Brain microvascular endothelial cell (primary cell): ENCODE measurements at regions not wholly inside any gene's neighbourhood (a gene's known extent, or its start where the extent isn't known, plus 50 kb on each side); places are given as distances from the start of the nearest gene placed in this dataset.
"Not testable (repeated sequence)": the region's sequence is repeated elsewhere in the genome, so short reads cannot be mapped to it uniquely, and the experiment has no call there.

Experiments
- DNase-seq: peaks from one replicate; pipeline ENCODE4 v3.0.0-alpha.2; 2020
- H3K27ac ChIP-seq: fragments of 250-450 bp; sonication (Bioruptor Pico); 2 replicates; pipeline ENCODE4 v1.5.1; 2020; ENCODE audit warnings: mild to moderate bottlenecking, moderate library complexity
- H3K27me3 ChIP-seq: fragments of 250-450 bp; sonication (Bioruptor Pico); replicated peaks from 2 replicates; pipeline ENCODE4 v1.5.1; 2020; ENCODE audit warnings: mild to moderate bottlenecking
- H3K36me3 ChIP-seq: fragments of 250-450 bp; sonication (Bioruptor Pico); replicated peaks from 2 replicates; pipeline ENCODE4 v1.5.1; 2020; ENCODE audit warnings: mild to moderate bottlenecking
- H3K4me3 ChIP-seq: 2 replicates; pipeline ENCODE4 v1.5.1; 2011; ENCODE audit warnings: low read depth, mild to moderate bottlenecking, control low read depth, low read length, moderate library complexity
- in situ Hi-C: cut with HindIII; loops from 2 replicates; pipeline ENCODE4 v1.10.0; 2017; ENCODE audit warnings: low sequenced_read_pairs, low pct_ligation_motif_present

DNA sequence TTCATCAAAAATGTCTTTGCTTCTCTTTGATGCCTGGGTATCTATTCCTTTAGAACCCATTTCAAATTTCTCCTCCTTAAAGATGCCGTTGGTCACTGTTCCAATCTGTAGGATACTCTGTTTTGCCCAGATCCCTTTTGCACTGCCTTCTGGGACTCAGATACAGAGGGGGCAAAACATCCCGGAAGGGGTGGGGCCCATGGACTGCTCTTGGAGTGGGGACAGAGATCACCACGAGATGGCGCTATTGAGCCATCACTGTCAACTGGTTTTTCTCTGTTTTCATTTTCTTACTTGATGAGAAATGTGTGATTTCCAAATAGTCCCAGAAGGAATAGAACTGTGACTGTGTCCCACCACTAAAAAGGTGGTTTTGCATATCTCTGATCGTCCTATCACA is 151.8 kb downstream of the NPIPA7 start:
- in situ Hi-C loops, H3K27ac ChIP-seq, H3K36me3 ChIP-seq, DNase-seq, H3K4me3 ChIP-seq, H3K27me3 ChIP-seq: not testable (repeated sequence)

DNA sequence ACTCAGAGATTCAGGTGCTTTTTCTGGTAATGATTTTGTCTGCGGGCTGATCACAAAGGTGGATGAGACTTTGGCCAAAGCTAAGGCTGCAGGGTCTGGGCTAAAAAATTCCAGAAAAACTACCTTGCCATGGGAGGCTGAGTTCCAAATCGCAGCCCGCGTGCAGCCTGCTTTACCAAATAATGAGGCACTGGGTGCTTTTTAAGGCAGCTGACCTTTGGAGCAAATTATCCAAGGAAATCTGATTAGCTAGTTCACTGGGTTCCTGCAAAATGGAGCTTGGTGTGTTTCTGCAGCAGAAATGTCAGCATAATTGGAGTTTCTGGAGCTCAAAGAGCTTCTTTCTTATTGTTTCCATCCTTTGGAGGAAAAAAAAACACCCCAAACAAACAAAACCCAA is 156.6 kb downstream of the NPIPA7 start:
- DNase-seq, H3K36me3 ChIP-seq, H3K27me3 ChIP-seq, in situ Hi-C loops, H3K4me3 ChIP-seq, H3K27ac ChIP-seq: not testable (repeated sequence)

DNA sequence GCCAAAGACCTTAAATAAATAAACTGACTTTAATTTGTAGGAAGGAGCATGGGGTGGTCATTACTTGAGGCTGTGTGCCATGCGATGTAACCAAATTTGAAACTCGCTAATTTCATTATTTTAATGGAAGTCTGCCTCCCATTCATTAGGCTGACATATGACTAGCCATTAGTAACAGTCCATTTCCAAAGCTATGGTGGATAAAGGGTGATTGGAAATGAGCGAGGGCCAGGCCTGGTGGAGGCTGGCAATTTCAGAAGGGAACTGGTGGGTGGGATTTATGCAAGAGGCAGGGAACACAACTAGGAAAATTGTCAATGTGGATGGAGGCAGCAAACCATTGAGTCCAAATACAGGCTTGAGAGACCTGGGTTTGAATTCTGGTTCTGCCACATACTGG is 157.2 kb downstream of the NPIPA7 start:
- H3K27me3 ChIP-seq, H3K36me3 ChIP-seq, H3K4me3 ChIP-seq, in situ Hi-C loops, H3K27ac ChIP-seq, DNase-seq: not testable (repeated sequence)

DNA sequence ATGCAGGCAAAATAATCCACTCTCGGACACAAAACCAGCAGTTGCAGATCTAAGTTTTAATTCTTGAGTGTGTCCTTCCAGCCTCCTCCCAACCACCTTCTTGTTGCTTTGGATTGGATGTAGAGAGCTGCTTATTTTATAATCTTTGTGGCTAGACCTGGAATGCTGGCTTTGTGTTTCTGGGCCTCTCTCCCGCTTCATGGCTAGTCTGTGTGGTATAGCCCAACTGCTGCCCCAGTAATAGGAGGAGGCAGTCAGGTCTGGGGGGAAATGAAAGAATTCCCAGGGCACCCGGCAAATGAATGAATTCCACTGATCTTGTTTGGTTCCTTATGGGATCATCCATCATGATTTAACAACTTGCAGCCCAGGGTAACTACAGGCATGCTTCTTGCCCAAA is 170.8 kb downstream of the NPIPA7 start:
- H3K36me3 ChIP-seq, H3K27ac ChIP-seq, DNase-seq, H3K4me3 ChIP-seq, H3K27me3 ChIP-seq, in situ Hi-C loops: not testable (repeated sequence)

DNA sequence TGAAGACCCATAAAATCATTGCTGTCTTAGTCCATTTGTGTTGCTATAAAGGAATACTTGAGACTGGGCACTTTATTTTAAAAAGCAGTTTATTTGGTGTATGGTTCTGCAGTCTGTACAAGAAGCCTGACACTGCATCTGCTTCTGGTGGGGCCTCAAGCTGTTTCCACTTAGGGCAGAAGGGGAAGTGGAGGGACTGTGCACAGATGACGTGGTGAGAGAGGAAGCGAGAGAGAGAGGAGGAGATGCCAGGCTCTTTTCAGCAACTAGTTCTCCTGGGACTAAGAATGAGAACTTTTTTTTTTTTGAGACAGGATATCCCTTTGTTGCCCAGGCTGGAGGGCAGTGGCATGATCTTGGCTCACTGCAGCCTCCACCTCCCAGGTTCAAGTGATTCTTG is 171.9 kb downstream of the NPIPA7 start:
- DNase-seq, H3K4me3 ChIP-seq, H3K27me3 ChIP-seq, H3K27ac ChIP-seq, in situ Hi-C loops, H3K36me3 ChIP-seq: not testable (repeated sequence)

DNA sequence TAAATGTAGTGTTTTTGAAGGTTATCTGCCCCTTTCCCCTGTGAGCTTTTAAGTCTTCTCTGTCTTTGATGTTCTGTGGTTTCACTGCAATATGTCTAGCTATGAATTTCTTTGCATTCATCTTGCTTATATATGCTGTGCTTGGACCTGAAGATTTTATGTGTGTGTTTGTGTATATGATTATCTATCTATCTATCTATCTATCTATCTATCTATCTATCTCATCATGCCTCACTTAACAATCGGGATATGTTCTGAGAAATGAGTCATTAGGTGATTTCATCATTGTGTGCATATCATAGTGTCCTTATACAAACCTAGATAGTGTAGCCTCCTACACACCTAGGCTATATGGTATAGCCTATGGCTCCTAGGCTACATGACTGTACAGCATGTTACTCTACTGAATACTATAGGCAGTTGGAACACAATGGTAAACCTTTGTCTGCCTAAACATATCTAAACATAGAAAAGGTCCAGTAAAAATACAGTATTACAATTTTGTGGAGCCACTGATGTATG is 173.9 kb downstream of the NPIPA7 start:
- H3K36me3 ChIP-seq, H3K4me3 ChIP-seq, DNase-seq, in situ Hi-C loops, H3K27me3 ChIP-seq, H3K27ac ChIP-seq: not testable (repeated sequence)

DNA sequence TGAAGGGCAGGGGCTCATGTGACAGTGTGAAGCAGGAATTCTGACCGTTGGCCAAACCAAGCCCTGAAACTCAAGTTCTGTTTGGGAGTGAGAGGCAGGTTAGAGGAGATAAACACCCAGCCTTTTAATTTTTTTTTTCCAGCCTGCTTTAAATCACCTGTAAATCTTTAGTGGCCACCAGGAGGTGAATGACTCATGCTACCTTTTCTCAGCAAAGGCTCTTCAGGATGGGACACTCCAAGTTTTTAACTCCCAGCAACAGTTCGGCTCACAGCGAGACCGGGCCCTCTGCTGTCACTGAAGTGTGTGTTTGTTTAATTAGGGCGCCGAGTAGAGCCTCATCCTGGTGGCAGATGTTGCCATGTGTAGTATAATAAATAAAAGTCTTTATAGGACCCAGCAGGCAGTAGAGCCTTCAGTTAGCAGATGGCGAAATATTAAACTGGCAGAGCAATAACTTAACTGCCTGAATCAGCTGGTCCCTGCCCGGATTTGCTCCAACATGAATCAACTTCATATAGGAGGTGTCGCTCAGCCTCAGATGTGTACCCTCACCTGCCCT is 180.3 kb downstream of the NPIPA7 start:
- H3K4me3 ChIP-seq, H3K36me3 ChIP-seq, in situ Hi-C loops, DNase-seq, H3K27me3 ChIP-seq, H3K27ac ChIP-seq: not testable (repeated sequence)

DNA sequence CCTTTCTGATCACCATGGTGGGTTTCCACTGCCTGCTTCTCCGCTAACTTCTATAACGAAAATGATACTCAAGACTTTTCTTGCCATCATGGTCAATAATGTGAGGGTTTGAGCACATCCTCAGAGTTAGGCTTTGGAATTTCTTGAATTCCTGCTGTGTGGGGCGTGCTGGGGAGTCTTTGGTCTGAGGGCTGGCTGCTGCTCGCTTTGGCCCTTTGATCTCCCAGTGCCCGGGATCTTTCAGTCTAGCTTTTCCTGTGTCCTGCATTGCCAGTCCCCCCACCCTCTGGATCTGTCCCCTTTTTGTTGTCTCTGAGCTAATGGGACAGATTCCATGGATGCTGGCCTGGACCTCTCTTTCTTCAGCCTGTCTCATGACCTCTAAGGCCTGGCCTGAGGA is 182.6 kb downstream of the NPIPA7 start:
- DNase-seq, H3K36me3 ChIP-seq, H3K27me3 ChIP-seq, in situ Hi-C loops, H3K27ac ChIP-seq, H3K4me3 ChIP-seq: not testable (repeated sequence)

DNA sequence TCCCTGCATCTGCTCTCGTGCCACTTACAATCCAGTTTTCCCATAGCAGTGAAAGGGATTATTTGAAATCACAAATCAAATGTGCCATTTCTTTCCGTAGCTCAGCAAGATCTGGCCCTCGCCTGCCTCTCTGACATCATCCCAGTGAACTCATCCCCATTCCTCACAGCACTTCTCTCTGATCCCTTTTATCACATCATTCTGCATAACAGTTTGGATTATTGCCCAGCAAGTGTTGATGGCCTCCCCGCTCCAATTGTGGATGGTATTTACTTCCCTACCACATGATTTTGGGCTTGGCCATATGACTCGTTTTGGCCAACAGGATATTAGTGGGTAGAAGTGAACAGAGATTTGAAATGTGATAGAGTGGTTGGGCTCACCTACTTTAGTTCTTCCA is 185.0 kb downstream of the NPIPA7 start:
- H3K4me3 ChIP-seq, H3K36me3 ChIP-seq, DNase-seq, in situ Hi-C loops, H3K27ac ChIP-seq, H3K27me3 ChIP-seq: not testable (repeated sequence)

DNA sequence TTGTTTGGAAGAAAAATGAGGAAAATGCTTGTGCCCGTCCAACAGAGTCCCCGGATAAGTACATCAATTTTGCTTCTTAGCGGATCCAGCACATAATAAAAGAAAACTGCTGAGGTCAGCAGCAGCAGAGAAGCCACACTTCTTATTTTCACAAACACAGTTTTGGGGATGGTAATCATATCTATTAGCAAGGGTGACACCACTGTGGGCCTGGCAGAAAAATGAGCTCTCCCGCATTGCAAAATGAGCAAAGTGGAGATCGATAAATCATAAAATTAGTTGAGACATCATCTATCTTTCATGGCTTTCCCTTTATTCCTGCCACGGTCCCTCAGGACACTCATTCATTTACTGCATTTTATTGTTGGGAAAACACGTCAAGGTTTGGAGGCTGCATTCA is 186.4 kb downstream of the NPIPA7 start:
- H3K36me3 ChIP-seq, H3K4me3 ChIP-seq, H3K27me3 ChIP-seq, DNase-seq, H3K27ac ChIP-seq, in situ Hi-C loops: not testable (repeated sequence)

DNA sequence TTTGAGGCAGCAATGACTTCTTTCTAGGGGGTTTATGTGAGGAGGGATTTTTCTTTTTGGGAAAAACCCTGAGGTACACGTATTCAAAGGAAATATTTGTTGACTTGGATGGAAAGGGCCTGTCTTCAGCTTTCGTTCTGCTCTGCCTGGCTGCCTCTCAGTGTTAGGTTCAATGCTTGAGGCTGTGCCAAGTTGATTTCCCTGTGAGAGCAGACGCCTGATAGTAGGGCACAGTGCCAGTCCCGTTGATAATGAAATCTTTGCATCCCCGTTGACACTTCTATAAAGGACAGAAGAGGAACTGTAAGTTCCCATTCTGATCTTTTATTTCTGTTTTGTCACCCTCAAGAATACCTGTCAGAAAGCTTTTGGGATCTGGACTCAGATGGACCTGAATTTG is 191.1 kb downstream of the NPIPA7 start:
- in situ Hi-C loops, H3K27ac ChIP-seq, H3K36me3 ChIP-seq, H3K27me3 ChIP-seq, DNase-seq, H3K4me3 ChIP-seq: not testable (repeated sequence)

DNA sequence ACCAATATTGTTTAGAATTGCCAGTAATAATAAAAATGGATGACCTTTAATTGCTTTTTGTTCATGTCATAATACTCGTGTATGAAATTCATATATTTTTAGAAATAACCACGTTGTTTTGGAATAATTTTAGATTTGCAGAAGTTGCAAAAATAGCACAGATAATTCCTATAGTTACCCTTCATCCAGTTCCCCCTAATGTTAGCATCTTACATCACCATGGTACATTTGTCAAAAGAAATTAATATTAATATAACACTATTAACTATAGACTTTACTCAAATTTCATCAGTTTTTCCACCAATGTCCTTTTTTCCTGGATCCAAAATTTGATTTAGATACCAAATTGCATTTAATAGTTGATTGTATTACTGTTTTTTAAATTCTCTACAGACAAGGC is 191.9 kb downstream of the NPIPA7 start:
- not testable (repeated sequence) for H3K27me3 ChIP-seq

DNA sequence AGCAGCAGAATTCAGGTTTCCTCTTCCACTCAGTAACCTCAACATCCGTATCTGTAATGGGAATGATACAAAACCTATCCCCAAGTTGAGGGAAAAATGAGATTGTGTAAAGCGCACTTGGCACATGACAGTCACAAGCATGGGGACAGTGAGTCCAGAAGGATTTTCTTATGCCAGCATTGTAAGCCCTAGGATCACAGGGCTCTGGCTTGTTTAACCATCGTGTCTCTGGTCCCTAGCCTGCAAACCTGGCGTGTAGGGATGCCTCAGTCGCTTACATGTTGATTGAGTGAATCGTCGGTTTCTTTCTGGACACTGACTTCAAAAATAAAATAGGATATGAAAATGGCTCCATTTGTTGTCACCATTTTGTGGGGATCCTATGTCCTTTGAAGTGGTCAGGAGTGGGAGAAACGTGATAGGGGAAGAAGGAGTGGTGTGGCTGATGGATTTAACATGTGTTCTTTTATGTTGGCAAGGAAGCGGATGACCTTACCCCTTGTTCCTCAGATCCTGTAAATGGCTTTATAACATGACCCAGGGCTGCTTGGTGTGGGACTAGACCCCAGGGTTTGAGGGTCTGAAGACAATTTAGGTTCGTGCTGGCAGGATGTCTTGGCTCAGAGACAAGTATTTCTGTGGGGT is 193.3 kb downstream of the NPIPA7 start:
- H3K27me3 ChIP-seq, H3K27ac ChIP-seq, H3K36me3 ChIP-seq, DNase-seq, H3K4me3 ChIP-seq, in situ Hi-C loops: not testable (repeated sequence)

More for the DNA sequence above, 191.9 kb downstream of the NPIPA7 start:
- H3K4me3 ChIP-seq, H3K36me3 ChIP-seq, DNase-seq, H3K27ac ChIP-seq, in situ Hi-C loops: not testable (repeated sequence)

DNA sequence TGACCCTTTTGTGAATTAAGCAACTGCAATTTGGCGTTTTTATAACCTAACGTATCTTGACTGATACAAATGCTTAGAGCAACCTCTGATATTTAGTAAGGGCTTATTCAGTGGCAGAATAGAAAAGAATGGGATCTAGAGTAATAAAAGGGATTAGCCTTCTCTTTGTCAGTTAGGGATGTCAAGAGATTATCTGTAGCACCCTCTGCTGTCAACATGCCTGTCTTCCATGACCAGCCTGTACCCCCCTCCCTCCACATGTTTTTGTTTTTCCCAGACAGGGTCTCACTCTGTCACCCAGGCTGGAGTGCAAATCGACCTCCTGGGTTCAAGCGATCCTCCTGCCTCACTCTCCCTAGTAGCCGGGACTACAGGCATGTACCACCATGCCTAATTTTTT is 198.1 kb downstream of the NPIPA7 start:
- DNase-seq, in situ Hi-C loops, H3K27me3 ChIP-seq, H3K4me3 ChIP-seq, H3K36me3 ChIP-seq, H3K27ac ChIP-seq: not testable (repeated sequence)
